Activated T-cell treated with anti-CD3 and anti-CD28 coated beads, Interleukin-2, amount 50 U/mL, for 4 hours (primary cell): ENCODE measurements at regions not wholly inside any gene's neighbourhood (a gene's known extent, or its start where the extent isn't known, plus 50 kb on each side); places are given as distances from the start of the nearest gene placed in this dataset.
"Not testable (repeated sequence)": the region's sequence is repeated elsewhere in the genome, so short reads cannot be mapped to it uniquely, and the experiment has no call there.

Source experiments
- ATAC-seq, 2 donors: fragments of 200-7000 bp; cut with Tn5 transposase; one replicate each; pipeline ENCODE4 v1.10.0; 2021
- DNase-seq: peaks from one replicate; pipeline ENCODE4 v3.0.0-alpha.2; 2020
- H3K27me3 Mint-ChIP-seq: one replicate; pipeline ENCODE4 v1.8.0; 2021; ENCODE audit warnings: low read depth, mixed read lengths
- H3K36me3 Mint-ChIP-seq: one replicate; pipeline ENCODE4 v1.8.0; 2022; ENCODE audit warnings: mixed read lengths; ENCODE audit not compliant: insufficient read depth
- H3K4me1 Mint-ChIP-seq: one replicate; pipeline ENCODE4 v1.8.0; 2021; ENCODE audit warnings: low read depth, mixed read lengths
- H3K4me3 Mint-ChIP-seq: one replicate; pipeline ENCODE4 v1.8.0; 2021; ENCODE audit warnings: mild to moderate bottlenecking, moderate library complexity, mixed read lengths
- H3K9me3 Mint-ChIP-seq: one replicate; pipeline ENCODE4 v1.8.0; 2021; ENCODE audit warnings: mixed read lengths

- DNase-seq (no peak), ATAC-seq (no peak)
- no peaks in the 10 kb centered on the region for H3K36me3 Mint-ChIP-seq
- H3K4me3 Mint-ChIP-seq = no peak overlapping the region
- peaks cover 38% of the 10 kb centered on the region for H3K27me3 Mint-ChIP-seq
- no peaks in the 10 kb centered on the region for H3K4me1 Mint-ChIP-seq
- H3K9me3 Mint-ChIP-seq = no peaks in the 10 kb centered on the region
Observed at GRCh38 chr17:6257336-6257735, 177.6 kb downstream of the AIPL1 start.

- Mint-ChIP-seq H3K4me1 (no peaks in the 10 kb centered on the region), H3K36me3 (no peaks in the 10 kb centered on the region), H3K9me3 (no peaks in the 10 kb centered on the region), H3K27me3 (peaks cover 37% of the 10 kb centered on the region), H3K4me3 (no peak overlapping the region)
- ATAC-seq (no peak), DNase-seq (no peak)
Observed at GRCh38 chr17:6255322-6255721, 179.6 kb downstream of the AIPL1 start.

GRCh38 chr17:6254036-6254435, 180.9 kb downstream of the AIPL1 start:
- no peak for DNase-seq
- Mint-ChIP-seq H3K9me3 (no peaks in the 10 kb centered on the region), H3K4me1 (no peaks in the 10 kb centered on the region), H3K27me3 (peaks cover 36% of the 10 kb centered on the region), H3K4me3 (no peak overlapping the region), H3K36me3 (no peaks in the 10 kb centered on the region)
- no peak for ATAC-seq

GRCh38 chr17:6251640-6252039, 181.5 kb downstream of the WSCD1 start:
- H3K36me3 Mint-ChIP-seq, DNase-seq, H3K9me3 Mint-ChIP-seq, H3K4me1 Mint-ChIP-seq, ATAC-seq, H3K4me3 Mint-ChIP-seq: not testable (repeated sequence)
- peaks cover 23% of the 10 kb centered on the region for H3K27me3 Mint-ChIP-seq

GRCh38 chr17:6249732-6250131, 179.6 kb downstream of the WSCD1 start:
- Mint-ChIP-seq H3K4me3 (no peak overlapping the region), H3K4me1 (no peaks in the 10 kb centered on the region), H3K27me3 (peaks cover 18% of the 10 kb centered on the region), H3K36me3 (no peaks in the 10 kb centered on the region), H3K9me3 (no peaks in the 10 kb centered on the region)
- ATAC-seq (no peak), DNase-seq (no peak)

- Mint-ChIP-seq H3K4me1 (no peaks in the 10 kb centered on the region), H3K4me3 (no peak overlapping the region), H3K27me3 (peaks cover 14% of the 10 kb centered on the region), H3K9me3 (no peaks in the 10 kb centered on the region), H3K36me3 (no peaks in the 10 kb centered on the region)
- no peak for ATAC-seq
- DNase-seq = no peak
Observed at GRCh38 chr17:6248061-6248460, 177.9 kb downstream of the WSCD1 start.

GRCh38 chr17:6245301-6246177, 175.4 kb downstream of the WSCD1 start:
- H3K27me3 Mint-ChIP-seq = peaks cover 20% of the 10 kb centered on the region

GRCh38 chr17:6244796-6245195, 174.6 kb downstream of the WSCD1 start:
- no peaks in the 10 kb centered on the region for H3K36me3 Mint-ChIP-seq
- H3K27me3 Mint-ChIP-seq = peaks cover 24% of the 10 kb centered on the region
- H3K4me3 Mint-ChIP-seq = no peak overlapping the region
- H3K4me1 Mint-ChIP-seq = no peaks in the 10 kb centered on the region
- DNase-seq (no peak), ATAC-seq (no peak)
- H3K9me3 Mint-ChIP-seq = no peaks in the 10 kb centered on the region

More at GRCh38 chr17:6245301-6246177, 175.4 kb downstream of the WSCD1 start:
- no peaks in the 10 kb centered on the region for H3K9me3 Mint-ChIP-seq
- H3K4me3 Mint-ChIP-seq = no peak overlapping the region
- ATAC-seq (no peak), DNase-seq (no peak)
- no peaks in the 10 kb centered on the region for H3K4me1 Mint-ChIP-seq
- no peaks in the 10 kb centered on the region for H3K36me3 Mint-ChIP-seq

GRCh38 chr17:6244253-6244652, 174.1 kb downstream of the WSCD1 start:
- ATAC-seq (no peak), DNase-seq (no peak)
- Mint-ChIP-seq H3K9me3 (no peaks in the 10 kb centered on the region), H3K36me3 (no peaks in the 10 kb centered on the region), H3K4me3 (no peak overlapping the region), H3K4me1 (no peaks in the 10 kb centered on the region), H3K27me3 (peaks cover 26% of the 10 kb centered on the region)

- no peaks in the 10 kb centered on the region for H3K4me1 Mint-ChIP-seq
Observed at GRCh38 chr17:6243186-6243585, 173.0 kb downstream of the WSCD1 start.

GRCh38 chr17:6241996-6242395, 171.8 kb downstream of the WSCD1 start:
- Mint-ChIP-seq H3K4me1 (no peaks in the 10 kb centered on the region), H3K4me3 (no peak overlapping the region), H3K36me3 (no peaks in the 10 kb centered on the region), H3K9me3 (no peaks in the 10 kb centered on the region), H3K27me3 (peaks cover 29% of the 10 kb centered on the region)
- ATAC-seq (no peak), DNase-seq (no peak)

More at GRCh38 chr17:6243186-6243585, 173.0 kb downstream of the WSCD1 start:
- H3K27me3 Mint-ChIP-seq = peaks cover 26% of the 10 kb centered on the region
- H3K4me3 Mint-ChIP-seq = no peak overlapping the region
- DNase-seq (no peak), ATAC-seq (no peak)
- H3K36me3 Mint-ChIP-seq = no peaks in the 10 kb centered on the region
- H3K9me3 Mint-ChIP-seq = no peaks in the 10 kb centered on the region

GRCh38 chr17:6241381-6241780, 171.2 kb downstream of the WSCD1 start:
- Mint-ChIP-seq H3K4me3 (no peak overlapping the region), H3K4me1 (no peaks in the 10 kb centered on the region), H3K27me3 (peaks cover 30% of the 10 kb centered on the region), H3K36me3 (no peaks in the 10 kb centered on the region), H3K9me3 (no peaks in the 10 kb centered on the region)
- ATAC-seq (no peak), DNase-seq (no peak)

GRCh38 chr17:6240601-6241000, 170.4 kb downstream of the WSCD1 start:
- no peaks in the 10 kb centered on the region for H3K4me1 Mint-ChIP-seq
- H3K36me3 Mint-ChIP-seq = no peaks in the 10 kb centered on the region
- H3K9me3 Mint-ChIP-seq = no peaks in the 10 kb centered on the region
- no peak overlapping the region for H3K4me3 Mint-ChIP-seq
- ATAC-seq = no peak
- no peak for DNase-seq
- H3K27me3 Mint-ChIP-seq = peaks cover 30% of the 10 kb centered on the region

GRCh38 chr17:6240001-6240400, 169.8 kb downstream of the WSCD1 start:
- peaks cover 30% of the 10 kb centered on the region for H3K27me3 Mint-ChIP-seq
- H3K4me3 Mint-ChIP-seq = no peak overlapping the region
- no peaks in the 10 kb centered on the region for H3K36me3 Mint-ChIP-seq
- DNase-seq (no peak), ATAC-seq (no peak)
- no peaks in the 10 kb centered on the region for H3K4me1 Mint-ChIP-seq
- H3K9me3 Mint-ChIP-seq = no peaks in the 10 kb centered on the region

- Mint-ChIP-seq H3K36me3 (no peaks in the 10 kb centered on the region), H3K27me3 (peaks cover 29% of the 10 kb centered on the region), H3K9me3 (no peaks in the 10 kb centered on the region), H3K4me1 (no peaks in the 10 kb centered on the region), H3K4me3 (no peak overlapping the region)
- no peak for ATAC-seq
- no peak for DNase-seq
Observed at GRCh38 chr17:6239241-6239798, 169.1 kb downstream of the WSCD1 start.
